Stimulated activated effector memory CD8-positive, alpha-beta T cell treated with anti-CD3 and anti-CD28 coated beads, Interleukin-12 subunit alpha, Interleukin-12 subunit beta, amount 100 ng/mL, for 72 hours (primary cell): ENCODE measurements at regions not wholly inside any gene's neighbourhood (a gene's known extent, or its start where the extent isn't known, plus 50 kb on each side); places are given as distances from the start of the nearest gene placed in this dataset.

ENCODE experiments used
- ATAC-seq: fragments of 150-1000 bp; cut with Tn5 transposase; 2 replicates; pipeline ENCODE4 v1.10.0; 2021
- DNase-seq, 2 donors: peaks; one replicate each; pipeline ENCODE4 v3.0.0; 2021 to 2022; ENCODE audit warnings: low spot score in 2 of 2
- H3K27ac Mint-ChIP-seq: one replicate; pipeline ENCODE4 v1.8.0; 2022; ENCODE audit warnings: mild to moderate bottlenecking, mixed read lengths
- H3K36me3 Mint-ChIP-seq: one replicate; pipeline ENCODE4 v1.8.0; 2022; ENCODE audit warnings: mild to moderate bottlenecking, mixed read lengths
- H3K4me1 Mint-ChIP-seq: one replicate; pipeline ENCODE4 v1.8.0; 2022; ENCODE audit warnings: mixed read lengths
- H3K4me3 Mint-ChIP-seq: one replicate; pipeline ENCODE4 v1.8.0; 2022; ENCODE audit warnings: mild to moderate bottlenecking, mixed read lengths
- H3K9me3 Mint-ChIP-seq: one replicate; pipeline ENCODE4 v1.8.0; 2022; ENCODE audit warnings: mixed read lengths

GRCh38 chr11:90363739-90364138 is 140.9 kb upstream of the CHORDC1 start:
- Mint-ChIP-seq H3K36me3 (no peaks in the 10 kb centered on the region), H3K4me1 (no peaks in the 10 kb centered on the region), H3K27ac (no peak overlapping the region), H3K4me3 (no peak overlapping the region), H3K9me3 (peaks cover 2% of the 10 kb centered on the region)
- ATAC-seq, result no peak
- DNase-seq, result no peak

DNA sequence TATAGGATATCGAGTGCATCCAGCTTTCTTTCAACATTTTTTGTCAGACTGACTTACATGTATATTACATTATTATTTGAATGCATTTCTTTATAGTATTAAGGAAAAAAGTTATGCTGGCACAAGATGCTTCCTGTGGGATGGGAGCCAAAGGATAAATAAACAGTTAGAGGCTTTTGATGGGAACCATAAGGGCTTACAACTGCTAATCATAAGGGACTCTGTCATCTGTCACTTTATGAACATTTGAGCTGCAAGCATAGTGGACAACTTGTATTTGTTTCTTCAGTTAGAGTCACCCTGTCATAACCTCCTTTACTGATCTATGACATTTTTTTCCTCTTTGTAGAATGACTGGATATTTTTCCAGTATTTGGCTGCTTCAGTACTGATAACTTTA is 132.4 kb upstream of the CHORDC1 start:
- H3K36me3 Mint-ChIP-seq, result no peaks in the 10 kb centered on the region
- no peaks in the 10 kb centered on the region for H3K4me1 Mint-ChIP-seq
- H3K27ac Mint-ChIP-seq, result no peak overlapping the region

DNA sequence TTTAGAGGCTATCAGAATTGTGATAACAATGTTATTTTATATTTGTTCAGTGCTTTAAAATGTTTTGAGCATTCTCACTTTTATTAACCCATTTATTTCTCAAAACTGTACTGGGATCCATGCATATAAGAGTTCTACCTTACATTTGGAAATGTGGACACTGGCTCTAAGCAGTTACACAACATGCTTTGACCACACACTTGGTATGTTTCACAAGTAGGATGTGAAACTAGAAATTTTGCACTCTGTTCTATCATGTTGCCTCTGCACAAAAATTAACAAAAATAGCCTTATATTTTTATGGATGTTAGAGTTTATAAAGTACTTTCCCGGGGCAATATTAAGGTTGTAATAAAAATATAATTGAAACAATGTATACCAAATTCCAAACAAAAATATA is 126.9 kb upstream of the CHORDC1 start:
- no peak overlapping the region for H3K27ac Mint-ChIP-seq
- H3K36me3 Mint-ChIP-seq, result no peaks in the 10 kb centered on the region
- DNase-seq (no peak), ATAC-seq (no peak)
- no peak overlapping the region for H3K4me3 Mint-ChIP-seq
- H3K4me1 Mint-ChIP-seq, result no peaks in the 10 kb centered on the region
- H3K9me3 Mint-ChIP-seq, result no peaks in the 10 kb centered on the region

More for the DNA sequence above, 132.4 kb upstream of the CHORDC1 start:
- H3K9me3 Mint-ChIP-seq, result peaks cover 2% of the 10 kb centered on the region
- no peak for ATAC-seq
- no peak overlapping the region for H3K4me3 Mint-ChIP-seq
- DNase-seq, result no peak

GRCh38 chr11:90344546-90344945 is 121.7 kb upstream of the CHORDC1 start:
- Mint-ChIP-seq H3K27ac (no peak overlapping the region), H3K4me3 (no peak overlapping the region), H3K9me3 (no peaks in the 10 kb centered on the region), H3K36me3 (no peaks in the 10 kb centered on the region), H3K4me1 (no peaks in the 10 kb centered on the region)
- ATAC-seq (no peak), DNase-seq (no peak)

DNA sequence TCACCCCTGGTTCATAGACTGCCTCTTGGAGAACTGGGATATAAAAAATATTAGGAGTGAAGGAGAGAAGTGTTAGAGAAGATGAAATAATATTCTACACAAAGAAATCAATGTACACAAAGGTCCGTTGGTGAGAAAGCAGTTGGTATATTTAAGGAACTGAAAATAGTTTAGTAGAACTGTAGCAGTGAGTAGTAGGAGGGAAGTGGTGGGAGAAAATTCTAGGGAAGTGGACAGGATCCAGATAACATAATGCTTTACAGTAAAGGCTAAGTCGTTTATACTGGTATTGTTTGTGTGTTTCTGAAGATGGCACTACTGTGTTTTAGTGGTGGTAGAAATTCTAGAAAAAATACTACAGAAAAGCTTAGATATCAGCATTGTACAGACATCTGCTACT is 120.8 kb upstream of the CHORDC1 start:
- DNase-seq (no peak), ATAC-seq (no peak)
- Mint-ChIP-seq H3K27ac (no peak overlapping the region), H3K9me3 (no peaks in the 10 kb centered on the region), H3K4me1 (no peaks in the 10 kb centered on the region), H3K36me3 (no peaks in the 10 kb centered on the region), H3K4me3 (no peak overlapping the region)

GRCh38 chr11:90341986-90342385 is 119.1 kb upstream of the CHORDC1 start:
- DNase-seq, result no peak
- no peaks in the 10 kb centered on the region for H3K9me3 Mint-ChIP-seq
- H3K36me3 Mint-ChIP-seq, result no peaks in the 10 kb centered on the region
- H3K4me3 Mint-ChIP-seq, result no peak overlapping the region
- no peak for ATAC-seq
- no peaks in the 10 kb centered on the region for H3K4me1 Mint-ChIP-seq
- H3K27ac Mint-ChIP-seq, result no peak overlapping the region

GRCh38 chr11:90332415-90332814 is 109.6 kb upstream of the CHORDC1 start:
- H3K9me3 Mint-ChIP-seq, result no peaks in the 10 kb centered on the region
- ATAC-seq (no peak), DNase-seq (no peak)
- H3K36me3 Mint-ChIP-seq, result no peaks in the 10 kb centered on the region
- no peak overlapping the region for H3K27ac Mint-ChIP-seq
- H3K4me3 Mint-ChIP-seq, result no peak overlapping the region
- H3K4me1 Mint-ChIP-seq, result no peaks in the 10 kb centered on the region

- H3K27ac Mint-ChIP-seq, result no peak overlapping the region
- H3K36me3 Mint-ChIP-seq, result no peaks in the 10 kb centered on the region
- DNase-seq, result no peak
- no peak for ATAC-seq
- H3K4me1 Mint-ChIP-seq, result no peaks in the 10 kb centered on the region
- H3K9me3 Mint-ChIP-seq, result no peaks in the 10 kb centered on the region
- no peak overlapping the region for H3K4me3 Mint-ChIP-seq
Observed at GRCh38 chr11:90330632-90331031, 107.8 kb upstream of the CHORDC1 start.

GRCh38 chr11:90329043-90329442 is 106.2 kb upstream of the CHORDC1 start:
- Mint-ChIP-seq H3K9me3 (no peaks in the 10 kb centered on the region), H3K4me1 (no peaks in the 10 kb centered on the region), H3K27ac (no peak overlapping the region), H3K4me3 (no peak overlapping the region), H3K36me3 (no peaks in the 10 kb centered on the region)
- DNase-seq, result no peak
- no peak for ATAC-seq

GRCh38 chr11:90326647-90327046 is 103.8 kb upstream of the CHORDC1 start:
- H3K4me1 Mint-ChIP-seq, result no peaks in the 10 kb centered on the region
- no peaks in the 10 kb centered on the region for H3K9me3 Mint-ChIP-seq
- H3K36me3 Mint-ChIP-seq, result no peaks in the 10 kb centered on the region
- DNase-seq (no peak), ATAC-seq (no peak)
- no peak overlapping the region for H3K27ac Mint-ChIP-seq
- H3K4me3 Mint-ChIP-seq, result no peak overlapping the region

DNA sequence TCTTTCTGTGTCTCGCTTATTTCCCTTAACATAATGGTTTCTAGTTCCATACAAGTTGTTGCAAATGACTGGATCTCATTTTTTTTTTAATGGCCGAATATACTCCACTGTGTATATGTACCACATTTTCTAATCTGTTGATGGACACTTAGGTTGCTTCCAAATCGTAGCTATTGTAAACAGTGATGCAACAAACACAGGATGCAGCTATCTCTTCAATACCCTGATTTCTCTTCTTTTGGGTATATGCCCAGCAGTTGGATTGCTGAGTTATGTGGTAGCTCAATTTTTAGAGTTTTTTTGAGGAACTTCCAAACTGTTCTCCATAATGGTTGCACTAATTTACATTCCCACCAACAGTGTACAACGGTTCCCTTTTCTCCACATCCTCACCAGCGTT is 100.4 kb upstream of the CHORDC1 start:
- no peaks in the 10 kb centered on the region for H3K4me1 Mint-ChIP-seq
- DNase-seq (no peak), ATAC-seq (no peak)
- peaks cover 4% of the 10 kb centered on the region for H3K9me3 Mint-ChIP-seq
- no peaks in the 10 kb centered on the region for H3K36me3 Mint-ChIP-seq
- no peak overlapping the region for H3K4me3 Mint-ChIP-seq
- H3K27ac Mint-ChIP-seq, result no peak overlapping the region

- no peak for ATAC-seq
- H3K9me3 Mint-ChIP-seq, result peaks cover 4% of the 10 kb centered on the region
- no peak for DNase-seq
- H3K4me1 Mint-ChIP-seq, result no peaks in the 10 kb centered on the region
- no peaks in the 10 kb centered on the region for H3K36me3 Mint-ChIP-seq
- H3K4me3 Mint-ChIP-seq, result no peak overlapping the region
- H3K27ac Mint-ChIP-seq, result no peak overlapping the region
Observed at GRCh38 chr11:90321018-90321417, 98.2 kb upstream of the CHORDC1 start.

DNA sequence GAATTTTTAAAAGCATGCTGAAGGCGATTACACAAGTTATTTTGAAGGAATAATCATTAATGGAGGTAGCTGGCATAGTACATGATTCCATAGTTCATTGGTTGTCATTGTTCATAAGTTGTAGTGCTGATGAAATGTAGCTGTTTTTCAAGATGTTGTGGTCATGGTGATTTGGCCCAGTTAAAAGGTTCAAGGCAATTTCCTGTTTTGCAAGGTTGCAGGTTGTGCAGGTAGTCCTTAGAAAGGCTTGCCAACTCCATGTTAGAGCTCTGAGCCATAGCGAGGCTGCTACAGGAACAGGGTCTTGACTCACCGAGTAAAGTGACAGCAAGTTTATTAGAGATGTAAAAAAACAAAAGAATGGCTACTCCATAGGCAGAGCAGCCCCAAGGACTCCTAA is 95.8 kb upstream of the CHORDC1 start:
- no peak for ATAC-seq
- H3K4me1 Mint-ChIP-seq, result no peaks in the 10 kb centered on the region
- DNase-seq, result no peak
- no peak overlapping the region for H3K4me3 Mint-ChIP-seq
- no peak overlapping the region for H3K27ac Mint-ChIP-seq
- H3K36me3 Mint-ChIP-seq, result no peaks in the 10 kb centered on the region
- H3K9me3 Mint-ChIP-seq, result peaks cover 4% of the 10 kb centered on the region

DNA sequence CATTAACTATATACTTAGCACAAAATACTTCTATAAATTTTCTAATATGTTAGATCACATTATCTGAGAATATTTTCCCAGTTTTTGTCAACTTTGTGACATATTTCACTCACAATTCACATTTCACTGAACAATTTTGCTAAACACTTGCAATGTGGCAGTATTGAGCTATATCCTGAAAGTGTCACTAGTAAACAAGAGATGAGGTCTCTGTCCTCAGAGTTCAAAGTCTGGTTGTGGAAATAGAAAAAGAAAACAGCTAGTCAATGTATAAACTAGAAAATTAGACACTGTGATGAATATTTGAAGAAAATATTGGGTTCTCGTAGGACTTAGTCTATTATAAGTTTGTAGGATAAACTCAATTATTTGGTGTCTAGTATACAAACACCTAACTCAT is 87.4 kb upstream of the CHORDC1 start:
- H3K36me3 Mint-ChIP-seq, result no peaks in the 10 kb centered on the region
- no peak overlapping the region for H3K4me3 Mint-ChIP-seq

DNA sequence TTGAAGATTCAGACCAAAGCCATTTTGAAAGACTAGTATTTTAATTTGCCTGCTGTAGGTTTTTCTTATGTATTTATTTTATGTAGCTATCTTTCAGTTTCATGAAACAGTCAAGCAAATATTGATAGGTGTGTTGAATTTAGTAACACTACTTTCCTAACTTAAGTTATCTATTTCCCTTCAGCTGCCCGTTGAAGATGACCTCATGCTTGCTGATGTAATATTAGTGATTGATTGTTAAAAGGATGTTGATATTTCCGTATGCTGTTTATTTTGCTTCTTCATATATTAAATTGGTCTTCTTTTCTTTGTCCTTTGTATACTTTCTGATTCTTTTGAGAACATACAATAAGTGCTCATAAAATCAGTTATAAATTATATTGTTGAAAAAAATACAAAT is 86.8 kb upstream of the CHORDC1 start:
- ATAC-seq, result no peak
- Mint-ChIP-seq H3K27ac (no peak overlapping the region), H3K9me3 (no peaks in the 10 kb centered on the region), H3K36me3 (no peaks in the 10 kb centered on the region), H3K4me1 (no peaks in the 10 kb centered on the region), H3K4me3 (no peak overlapping the region)
- no peak for DNase-seq

More for the DNA sequence above, 87.4 kb upstream of the CHORDC1 start:
- Mint-ChIP-seq H3K27ac (no peak overlapping the region), H3K4me1 (no peaks in the 10 kb centered on the region), H3K9me3 (no peaks in the 10 kb centered on the region)
- DNase-seq, result no peak
- no peak for ATAC-seq

- Mint-ChIP-seq H3K4me3 (no peak overlapping the region), H3K4me1 (no peaks in the 10 kb centered on the region), H3K36me3 (no peaks in the 10 kb centered on the region), H3K9me3 (peaks cover 3% of the 10 kb centered on the region), H3K27ac (no peak overlapping the region)
- no peak for ATAC-seq
- no peak for DNase-seq
Observed at GRCh38 chr11:90294526-90294925, 71.7 kb upstream of the CHORDC1 start.

GRCh38 chr11:90294091-90294490 is 71.2 kb upstream of the CHORDC1 start:
- ATAC-seq, result no peak
- peaks cover 3% of the 10 kb centered on the region for H3K9me3 Mint-ChIP-seq
- H3K27ac Mint-ChIP-seq, result no peak overlapping the region
- H3K4me3 Mint-ChIP-seq, result no peak overlapping the region
- DNase-seq, result no peak
- no peaks in the 10 kb centered on the region for H3K36me3 Mint-ChIP-seq
- H3K4me1 Mint-ChIP-seq, result no peaks in the 10 kb centered on the region
